GM12878 (cell line): ENCODE measurements at regions not wholly inside any gene's neighbourhood (a gene's known extent, or its start where the extent isn't known, plus 50 kb on each side); places are given as distances from the start of the nearest gene placed in this dataset.

Source experiments
- ATAC-seq: fragments of 200-7000 bp; cut with Tn5 transposase; 3 replicates; pipeline ENCODE4 v1.9.1; 2020; ENCODE audit warnings: mild to moderate bottlenecking, moderate library complexity
- BruUV-seq: library from RNA; stranded (reverse); fragments of 400-500 nt; replicated peaks from 2 replicates; lab custom pipeline; 2021; lab: Mats Ljungman, UMichigan
- CTCF ChIA-PET: fragments of 300-600 bp; sonication (Branson Sonifier 250); formaldehyde crosslinking; extraction: SDS; loops from one replicate; lab custom pipeline; 2021; ENCODE audit warnings: inconsistent platforms; lab: Yijun Ruan, JAX
- POLR2A ChIA-PET: fragments of 350-600 bp; formaldehyde crosslinking; extraction: SDS; loops from one replicate; lab custom pipeline; 2021; ENCODE audit warnings: inconsistent platforms; lab: Charles Lee
- RAD21 ChIA-PET: fragments of 300-600 bp; sonication (Branson Sonifier 250); formaldehyde crosslinking; loops from one replicate; lab custom pipeline; 2023; ENCODE audit warnings: antibody characterized with exemption; ENCODE audit not compliant: unreplicated experiment; lab: Charles Lee
- SMC1A ChIA-PET: fragments of 300-600 bp; sonication (Branson Sonifier 250); formaldehyde crosslinking; loops from one replicate; lab custom pipeline; 2023; ENCODE audit not compliant: unreplicated experiment, uncharacterized antibody; lab: Charles Lee
- DNase-seq: peaks from one replicate; pipeline ENCODE4 v3.0.0-alpha.2; 2011; ENCODE audit warnings: low read depth, low spot score
- FAIRE-seq: peaks from 3 replicates; lab custom pipeline; 2011; peaks lifted over from hg19 to GRCh38; lab: Jason Lieb, UNC
- H2AFZ ChIP-seq: 2 replicates; pipeline ENCODE4 v1.6.0; 2011; ENCODE audit warnings: low read depth, low read length, control low read depth; ENCODE audit not compliant: control insufficient read depth
- H3K27ac ChIP-seq: 2 replicates; pipeline ENCODE4 v1.5.1; 2011; ENCODE audit warnings: control low read depth; ENCODE audit not compliant: control insufficient read depth, insufficient read depth
- H3K27me3 ChIP-seq, 2 experiments: replicated peaks in 1 of 2; 2 replicates each; pipeline versions ENCODE4 v1.6.0 to v1.6.1; 2011; ENCODE audit warnings: low read length in 1 of 2; ENCODE audit not compliant: control insufficient read depth in 2 of 2, insufficient read depth in 2 of 2
- H3K36me3 ChIP-seq, 2 experiments: 2 replicates each; pipeline ENCODE4 v1.5.1; 2011; ENCODE audit warnings: low read length in 1 of 2; ENCODE audit not compliant: control insufficient read depth in 2 of 2, insufficient read depth in 2 of 2
- H3K4me1 ChIP-seq: 2 replicates; pipeline ENCODE4 v1.6.1; 2011; ENCODE audit warnings: mild to moderate bottlenecking, low read length, moderate library complexity, mixed read lengths; ENCODE audit not compliant: control insufficient read depth, insufficient read depth
- H3K4me2 ChIP-seq: 2 replicates; pipeline ENCODE4 v1.6.0; 2011; ENCODE audit warnings: control low read depth; ENCODE audit not compliant: control insufficient read depth, insufficient read depth
- H3K4me3 ChIP-seq: fragments of 200-600 bp; sonication (generic); 2 replicates; pipeline ENCODE4 v1.5.1; 2016
- H3K79me2 ChIP-seq: 2 replicates; pipeline ENCODE4 v1.6.0; 2011; ENCODE audit warnings: low read length; ENCODE audit not compliant: control insufficient read depth, insufficient read depth
- H3K9ac ChIP-seq: 2 replicates; pipeline ENCODE4 v1.8.0; 2011; ENCODE audit warnings: low read length, control low read depth, mixed read lengths; ENCODE audit not compliant: control insufficient read depth, insufficient read depth
- H3K9me3 ChIP-seq: replicated peaks from 3 replicates; pipeline ENCODE4 v1.5.1; 2011; ENCODE audit warnings: mild to moderate bottlenecking, low read length; ENCODE audit not compliant: control insufficient read depth, insufficient read depth
- H4K20me1 ChIP-seq: 2 replicates; pipeline ENCODE4 v1.6.0; 2011; ENCODE audit not compliant: control insufficient read depth, insufficient read depth
- CHD1 ChIP-seq: IDR thresholded peaks from 2 replicates; pipeline ENCODE4 v1.6.1; 2012; ENCODE audit warnings: low read depth, low read length, improper control_type of control experiment
- DPF2 ChIP-seq: fragments of 450-650 bp; IDR thresholded peaks from 2 replicates; pipeline ENCODE4 v1.6.1; 2017; ENCODE audit warnings: mild to moderate bottlenecking
- HDAC6 ChIP-seq: fragments of 200-600 bp; sonication (generic); IDR thresholded peaks from one replicate; pipeline ENCODE4 v1.8.0; 2017; ENCODE audit warnings: antibody characterized with exemption; ENCODE audit not compliant: unreplicated experiment
- MYC ChIP-seq: IDR thresholded peaks from 2 replicates; pipeline ENCODE4 v1.6.1; 2011; ENCODE audit warnings: mild to moderate bottlenecking, low read length, moderate library complexity, inconsistent platforms; ENCODE audit not compliant: insufficient read depth, insufficient replicate concordance, insufficient read length, severe bottlenecking
- NFXL1 ChIP-seq: fragments of 450-650 bp; IDR thresholded peaks from 2 replicates; pipeline ENCODE4 v1.6.1; 2017; ENCODE audit warnings: antibody characterized with exemption, mild to moderate bottlenecking, borderline replicate concordance
- NFYB ChIP-seq: IDR thresholded peaks from 2 replicates; pipeline ENCODE4 v1.6.1; 2011; ENCODE audit warnings: low read depth, mild to moderate bottlenecking, low read length, improper control_type of control experiment, moderate library complexity; ENCODE audit not compliant: insufficient read depth
- POLR2AphosphoS5 ChIP-seq: IDR thresholded peaks from 2 replicates; pipeline ENCODE4 v1.6.1; 2011; ENCODE audit warnings: mild to moderate bottlenecking, low read length, inconsistent platforms
- RAD21 ChIP-seq: IDR thresholded peaks from 2 replicates; pipeline ENCODE4 v1.6.1; 2011; ENCODE audit warnings: mild to moderate bottlenecking, low read depth, low read length, moderate library complexity; ENCODE audit not compliant: insufficient read depth
- RB1 ChIP-seq: fragments of 450-650 bp; formaldehyde crosslinking; IDR thresholded peaks from 2 replicates; pipeline ENCODE4 v1.6.1; 2017; ENCODE audit warnings: mild to moderate bottlenecking, borderline replicate concordance
- SKIL ChIP-seq: fragments of 450-650 bp; IDR thresholded peaks from 2 replicates; pipeline ENCODE4 v1.6.1; 2017; ENCODE audit warnings: mild to moderate bottlenecking, low read depth, inconsistent platforms; ENCODE audit not compliant: poor library complexity, severe bottlenecking
- USF1 ChIP-seq: IDR thresholded peaks from 2 replicates; pipeline ENCODE4 v1.6.1; 2011; ENCODE audit warnings: borderline replicate concordance, low read depth, mild to moderate bottlenecking, moderate library complexity, mixed read lengths, low read length; ENCODE audit not compliant: insufficient read depth; ENCODE audit errors: extremely low read length
- USF2 ChIP-seq: IDR thresholded peaks from 2 replicates; pipeline ENCODE4 v1.6.1; 2011; ENCODE audit warnings: low read depth, low read length, improper control_type of control experiment, borderline replicate concordance
- ZBTB40 ChIP-seq: fragments of 450-650 bp; IDR thresholded peaks from 2 replicates; pipeline ENCODE4 v1.6.1; 2016; ENCODE audit warnings: mild to moderate bottlenecking, moderate library complexity, borderline replicate concordance
- WGBS: methylation state at CpG from one replicate; pipeline ENCODE4 v1.1.6; 2016; ENCODE audit warnings: low lambda C conversion rate; ENCODE audit not compliant: insufficient replicate concordance, insufficient coverage; ENCODE audit errors: missing lambda C conversion rate; 5-methylcytosine and 5-hydroxymethylcytosine counted together
- in situ Hi-C: fragments of 300-500 bp; cut with MboI; formaldehyde crosslinking; loops from 9 replicates; pipeline ENCODE4 v1.14.3; 2018; ENCODE audit warnings: mixed read lengths
- intact Hi-C: fragments of 100-400 bp; cut with micrococcal nuclease; formaldehyde crosslinking; loops from one replicate; pipeline ENCODE4 v1.14.2; 2022; ENCODE audit not compliant: unreplicated experiment

GRCh38 chr7:131657881-131658280 lies 101.5 kb upstream of the PODXL start (continued):
- TF ChIP-seq SKIL (no peak), MYC (no peak), NFYB (no peak)

- H3K9me3 ChIP-seq = no peaks in the 10 kb centered on the region
- RAD21 ChIA-PET = no interaction called here
- H2AFZ ChIP-seq = no peak overlapping the region
- intact Hi-C loops (loop anchor here (10.0 kb wide), 1 partner anchor 112 kb away; no protein-coding TSS in a partner anchor), in situ Hi-C loops (loop anchor here (5.0 kb wide), 1 partner anchor 145 kb away; no protein-coding TSS in a partner anchor)
- H3K27me3 ChIP-seq = no peaks in the 10 kb centered on the region
- DNase-seq (no peak), FAIRE-seq (no peak), ATAC-seq (no peak)
- H3K4me1 ChIP-seq = no peaks in the 10 kb centered on the region
- BruUV-seq = no TSS peak
- H3K36me3 ChIP-seq = no peaks in the 10 kb centered on the region
- no peaks in the 10 kb centered on the region for H4K20me1 ChIP-seq
- no peak overlapping the region for H3K4me3 ChIP-seq
- H3K79me2 ChIP-seq = no peaks in the 10 kb centered on the region
- WGBS = 37% methylated on average over 10 of the region's 10 CpGs
- POLR2A ChIA-PET = no interaction called here
- H3K27ac ChIP-seq = no peak overlapping the region
- H3K9ac ChIP-seq = no peak overlapping the region
- SMC1A ChIA-PET = no interaction called here
- CTCF ChIA-PET = interaction anchor here (3.8 kb wide), 1 partner anchor 111 kb away, joined by 22 read pairs; no protein-coding TSS in a partner anchor
- no peak overlapping the region for H3K4me2 ChIP-seq
- TF ChIP-seq ZBTB40 (no peak), USF1 (no peak), POLR2AphosphoS5 (no peak), MYC (no peak), RAD21 (no peak), USF2 (no peak), RB1 (no peak), CHD1 (no peak), HDAC6 (no peak), DPF2 (no peak), NFXL1 (no peak)
Measured at GRCh38 chr7:131656980-131657723, 100.7 kb upstream of the PODXL start.
